IPS-18c (cell line): ENCODE measurements at regions not wholly inside any gene's neighbourhood (a gene's known extent, or its start where the extent isn't known, plus 50 kb on each side); places are given as distances from the start of the nearest gene placed in this dataset.
"Not testable (repeated sequence)": the region's sequence is repeated elsewhere in the genome, so short reads cannot be mapped to it uniquely, and the experiment has no call there.

ENCODE experiments used
- H3K4me3 ChIP-seq: 2 replicates; pipeline ENCODE4 v1.7.0; 2013; ENCODE audit warnings: low read depth, mild to moderate bottlenecking, low read length, moderate library complexity; ENCODE audit not compliant: insufficient read depth
- H3K9me3 ChIP-seq: one replicate; pipeline ENCODE4 v1.6.1; 2013; ENCODE audit warnings: mild to moderate bottlenecking, low read length, moderate library complexity; ENCODE audit not compliant: control insufficient read depth, insufficient read depth

GRCh38 chr6:170221753-170222400, 69.0 kb downstream of the DLL1 start:
- Histone ChIP-seq H3K9me3 (no peaks in the 10 kb centered on the region), H3K4me3 (no peak overlapping the region)

- H3K9me3 ChIP-seq, result no peaks in the 10 kb centered on the region
- no peak overlapping the region for H3K4me3 ChIP-seq
These were observed 69.7 kb downstream of the DLL1 start for GRCh38 chr6:170221052-170221752.

GRCh38 chr6:170213637-170214018, 77.2 kb downstream of the DLL1 start:
- H3K9me3 ChIP-seq, H3K4me3 ChIP-seq: not testable (repeated sequence)

- H3K4me3 ChIP-seq, result no peak overlapping the region
- no peaks in the 10 kb centered on the region for H3K9me3 ChIP-seq
These were observed 77.8 kb downstream of the DLL1 start for GRCh38 chr6:170212956-170213636.

- Histone ChIP-seq H3K4me3 (no peak overlapping the region), H3K9me3 (no peaks in the 10 kb centered on the region)
These were observed 78.7 kb downstream of the DLL1 start for GRCh38 chr6:170212051-170212756.

- H3K9me3 ChIP-seq, result no peaks in the 10 kb centered on the region
- H3K4me3 ChIP-seq, result no peak overlapping the region
These were observed 79.4 kb downstream of the DLL1 start for GRCh38 chr6:170211404-170212025.

GRCh38 chr6:170210651-170211403, 80.1 kb downstream of the DLL1 start:
- no peaks in the 10 kb centered on the region for H3K9me3 ChIP-seq
- H3K4me3 ChIP-seq, result no peak overlapping the region

GRCh38 chr6:170210026-170210390, 80.9 kb downstream of the DLL1 start:
- H3K9me3 ChIP-seq, result no peaks in the 10 kb centered on the region
- no peak overlapping the region for H3K4me3 ChIP-seq

GRCh38 chr6:170209354-170210025, 81.4 kb downstream of the DLL1 start:
- H3K4me3 ChIP-seq, result no peak overlapping the region
- no peaks in the 10 kb centered on the region for H3K9me3 ChIP-seq

- Histone ChIP-seq H3K9me3 (no peaks in the 10 kb centered on the region), H3K4me3 (no peak overlapping the region)
These were observed 82.1 kb downstream of the DLL1 start for GRCh38 chr6:170208651-170209353.

GRCh38 chr6:170208182-170208601, 82.7 kb downstream of the DLL1 start:
- Histone ChIP-seq H3K9me3 (no peaks in the 10 kb centered on the region), H3K4me3 (no peak overlapping the region)

GRCh38 chr6:170207586-170208181, 83.2 kb downstream of the DLL1 start:
- H3K9me3 ChIP-seq, result no peaks in the 10 kb centered on the region
- no peak overlapping the region for H3K4me3 ChIP-seq

- H3K9me3 ChIP-seq, result no peaks in the 10 kb centered on the region
- no peak overlapping the region for H3K4me3 ChIP-seq
These were observed 83.9 kb downstream of the DLL1 start for GRCh38 chr6:170206851-170207431.

GRCh38 chr6:170206317-170206621, 84.6 kb downstream of the DLL1 start:
- Histone ChIP-seq H3K4me3 (no peak overlapping the region), H3K9me3 (no peaks in the 10 kb centered on the region)

GRCh38 chr6:170205534-170206316, 85.2 kb downstream of the DLL1 start:
- Histone ChIP-seq H3K9me3 (no peaks in the 10 kb centered on the region), H3K4me3 (no peak overlapping the region)
